NCI-H1092 (cell line): ENCODE measurements at regions not wholly inside any gene's neighbourhood (a gene's known extent, or its start where the extent isn't known, plus 50 kb on each side); places are given as distances from the start of the nearest gene placed in this dataset.

Experiments
- DNase-seq: peaks from one replicate; lab custom pipeline; 2025; lab: John Stamatoyannopoulos, UW

DNA sequence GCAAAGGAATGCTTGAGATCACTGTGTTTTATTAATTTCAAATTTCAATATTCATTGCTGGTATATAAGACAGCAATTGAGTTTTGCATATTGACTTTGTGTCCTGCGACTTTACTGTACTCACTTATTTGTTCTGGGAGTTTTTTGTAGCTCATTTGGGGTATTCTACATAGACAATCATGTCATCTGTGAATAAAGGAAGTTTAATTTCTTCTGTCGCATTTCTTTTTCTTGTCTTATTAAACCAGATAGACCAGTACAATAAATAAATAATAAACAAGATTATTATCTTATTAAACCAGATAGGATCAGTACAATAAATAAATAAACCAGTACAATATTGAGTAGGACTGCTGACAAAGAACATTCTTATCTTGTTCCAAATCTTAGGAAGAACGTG, 448.2 kb downstream of the RPS24 start:
- no peak for DNase-seq

DNA sequence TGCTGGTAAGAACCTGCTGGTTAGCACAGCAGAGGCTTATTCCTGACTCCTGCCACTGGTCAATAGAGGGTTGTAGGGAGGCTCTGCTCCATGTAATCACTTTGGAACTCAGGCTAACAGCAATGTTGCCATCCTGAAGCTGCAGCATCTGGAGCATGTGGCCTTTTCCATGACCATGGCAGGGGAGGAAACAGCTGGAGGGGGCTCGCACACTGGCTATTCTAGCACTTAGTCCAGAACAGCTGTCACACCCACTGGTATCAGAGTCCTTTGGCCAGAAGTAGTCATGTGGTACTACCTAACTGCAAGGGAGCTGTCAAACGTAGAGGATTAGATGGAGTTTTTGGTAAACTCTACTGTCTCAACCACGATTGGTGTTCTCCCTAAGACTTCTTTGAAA, 450.0 kb downstream of the RPS24 start:
- DNase-seq: no peak

DNA sequence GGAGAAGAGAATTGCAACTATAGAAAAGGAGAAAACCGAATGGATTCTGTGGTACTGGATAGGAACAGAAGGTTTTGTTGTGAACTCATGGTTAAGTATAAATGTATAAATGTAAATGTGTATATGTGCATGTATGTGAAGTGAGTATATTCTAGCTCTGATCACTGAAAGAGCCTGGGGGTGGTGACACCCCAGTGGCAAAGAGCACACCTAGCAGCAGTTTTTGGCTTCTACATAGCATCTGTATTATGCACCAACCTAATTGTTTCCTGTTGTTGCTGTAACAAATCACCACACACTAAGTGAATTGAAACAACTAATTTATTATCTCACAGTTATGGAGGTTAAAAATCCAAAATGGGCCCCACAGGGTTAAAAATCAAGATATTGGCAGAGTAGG, 455.4 kb downstream of the RPS24 start:
- DNase-seq: no peak

DNA sequence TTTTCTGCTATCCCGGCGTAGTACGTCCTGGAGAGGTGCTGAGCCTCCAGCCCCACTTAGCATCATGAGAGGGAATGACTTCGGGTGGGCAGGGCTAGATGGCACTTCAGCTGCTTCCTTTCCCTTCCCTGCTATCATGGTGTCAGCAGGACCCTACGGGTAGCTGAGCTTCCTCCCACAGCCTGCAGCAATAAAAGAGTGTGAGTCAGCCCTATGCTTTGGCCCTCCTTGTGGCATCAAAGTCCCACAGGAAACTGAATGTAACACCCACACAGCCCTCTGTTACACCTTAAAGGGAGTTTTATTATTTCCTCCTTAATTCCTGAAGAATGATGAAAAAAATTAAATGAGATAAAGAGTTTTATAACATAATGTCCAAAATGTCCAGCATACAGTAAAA, 458.1 kb downstream of the RPS24 start:
- no peak for DNase-seq

DNA sequence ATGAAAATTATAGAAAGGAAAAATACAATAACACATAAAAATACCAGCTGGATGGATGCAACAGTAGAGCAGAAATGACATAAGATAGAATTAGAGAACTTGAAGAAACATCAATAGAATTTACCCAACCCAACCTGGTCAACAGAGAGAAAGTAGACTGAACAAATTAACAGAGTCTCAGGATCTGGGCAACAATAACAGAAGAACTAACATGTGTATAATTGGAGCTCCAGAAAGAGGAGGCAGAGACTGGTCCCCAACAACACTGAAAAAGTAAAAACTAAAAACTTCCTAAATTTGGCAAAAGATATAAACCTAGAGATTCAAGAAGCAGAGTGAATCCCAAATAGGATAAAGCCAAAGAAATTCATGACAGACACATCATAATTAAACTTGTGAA, 458.8 kb downstream of the RPS24 start:
- no peak for DNase-seq

DNA sequence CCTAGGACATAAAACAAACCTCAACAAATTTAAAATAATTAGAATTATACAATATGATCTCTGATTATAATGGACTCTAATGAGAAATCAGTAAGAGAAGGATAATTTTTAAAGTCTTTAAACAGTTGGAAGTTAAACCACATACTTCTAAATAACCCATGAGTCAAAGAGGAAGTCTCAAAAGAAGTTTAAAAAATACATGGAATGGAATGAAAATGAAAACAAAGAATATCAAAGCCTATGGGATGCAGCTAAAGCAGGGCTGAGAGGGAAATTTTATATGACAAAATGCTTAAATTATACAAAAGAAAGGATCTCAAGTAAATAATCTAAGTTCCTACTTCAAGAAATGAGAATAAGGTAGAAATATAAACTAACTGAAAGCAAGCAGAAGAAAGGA, 460.5 kb downstream of the RPS24 start:
- DNase-seq: no peak

DNA sequence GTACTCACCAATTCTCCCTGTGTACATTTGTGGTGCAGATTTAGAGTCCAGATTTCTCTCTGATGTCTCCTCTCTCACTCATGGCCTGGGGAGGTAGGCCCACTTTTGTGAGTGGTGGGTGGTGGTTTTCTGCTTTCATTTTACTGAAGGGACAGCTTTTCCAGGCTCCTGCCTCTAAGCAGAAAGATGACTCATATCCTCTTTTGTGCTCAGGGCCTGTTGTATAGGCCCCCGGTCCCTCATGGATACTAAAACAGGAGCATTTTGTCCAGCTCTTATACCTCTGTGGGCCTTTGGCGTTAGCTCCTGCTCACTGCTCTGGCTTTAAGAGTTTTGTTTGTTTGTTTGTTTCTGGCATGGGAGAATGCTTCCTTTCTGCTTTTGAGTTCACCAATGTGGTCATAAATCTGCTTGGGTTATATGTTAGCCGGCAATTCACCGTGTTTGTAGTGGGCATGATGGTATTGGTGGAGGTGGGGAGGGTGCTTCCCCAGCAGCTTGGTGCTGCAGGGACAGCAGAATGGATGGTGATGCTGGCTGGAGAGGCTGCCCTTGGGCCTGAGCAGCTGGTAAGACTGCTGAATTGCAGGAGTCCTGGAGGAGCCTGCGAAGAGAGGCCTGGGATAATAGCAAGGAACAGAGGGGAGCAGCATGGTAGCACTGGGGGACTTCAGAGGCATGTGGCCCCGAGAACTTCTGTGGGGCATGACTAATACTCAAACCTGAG, 468.7 kb downstream of the RPS24 start:
- DNase-seq: no peak

DNA sequence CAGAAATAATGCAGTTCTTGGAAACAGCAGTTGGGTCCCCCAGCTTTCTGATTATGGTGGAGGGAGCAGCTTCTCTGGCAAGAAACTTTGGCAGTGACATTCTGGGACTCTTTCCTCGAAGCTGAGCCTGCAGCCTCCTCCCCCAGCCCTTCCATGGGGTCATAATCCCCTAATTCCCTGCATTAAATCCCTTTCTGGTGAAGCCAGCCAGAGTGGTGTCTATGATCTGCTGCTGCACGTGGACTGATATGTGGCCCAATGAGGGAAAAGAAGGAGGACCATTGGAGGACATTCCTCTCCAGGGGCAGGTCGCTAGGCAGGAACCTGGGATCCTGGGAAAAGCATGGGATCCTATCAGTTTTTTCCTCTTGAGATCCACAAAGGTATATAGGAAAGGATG, 470.5 kb downstream of the RPS24 start:
- no peak for DNase-seq

DNA sequence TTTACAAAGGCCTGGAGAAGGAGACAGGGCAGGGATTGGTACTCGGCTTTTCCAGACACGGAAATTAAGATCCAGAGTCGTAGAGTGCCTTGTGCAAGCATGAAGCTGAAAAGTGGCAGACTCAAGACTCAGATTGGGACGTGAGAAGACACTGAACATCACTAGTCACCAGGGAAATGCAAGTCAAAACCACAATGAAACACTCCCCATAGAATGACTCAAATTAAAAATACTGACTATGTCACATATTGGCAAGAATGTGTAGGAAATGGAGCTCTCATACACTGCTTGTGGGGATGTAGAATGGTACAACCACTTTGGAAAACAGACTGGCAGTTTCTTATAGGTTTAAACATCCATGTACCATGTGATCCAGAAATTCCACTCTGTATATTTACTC, 472.0 kb downstream of the RPS24 start:
- DNase-seq: no peak

DNA sequence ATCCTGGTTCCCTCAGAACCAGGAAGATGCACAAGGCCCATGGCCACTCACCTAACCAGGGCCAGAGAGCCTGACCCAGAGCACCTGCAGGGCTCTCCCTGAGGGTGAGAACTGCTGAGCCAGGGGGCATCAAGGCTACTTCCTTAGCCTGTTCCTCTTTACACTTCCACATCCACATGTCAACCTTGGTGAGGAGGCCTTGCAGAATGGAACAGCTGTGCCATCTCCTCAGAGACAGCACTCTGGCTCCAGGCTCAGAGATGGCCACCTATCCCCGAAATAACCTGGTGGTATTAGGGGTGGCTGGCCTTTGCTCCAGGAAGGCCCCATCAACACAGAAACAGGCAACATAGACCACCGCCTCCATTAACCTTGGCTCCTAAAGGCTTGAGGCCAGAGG, 473.0 kb downstream of the RPS24 start:
- no peak for DNase-seq

DNA sequence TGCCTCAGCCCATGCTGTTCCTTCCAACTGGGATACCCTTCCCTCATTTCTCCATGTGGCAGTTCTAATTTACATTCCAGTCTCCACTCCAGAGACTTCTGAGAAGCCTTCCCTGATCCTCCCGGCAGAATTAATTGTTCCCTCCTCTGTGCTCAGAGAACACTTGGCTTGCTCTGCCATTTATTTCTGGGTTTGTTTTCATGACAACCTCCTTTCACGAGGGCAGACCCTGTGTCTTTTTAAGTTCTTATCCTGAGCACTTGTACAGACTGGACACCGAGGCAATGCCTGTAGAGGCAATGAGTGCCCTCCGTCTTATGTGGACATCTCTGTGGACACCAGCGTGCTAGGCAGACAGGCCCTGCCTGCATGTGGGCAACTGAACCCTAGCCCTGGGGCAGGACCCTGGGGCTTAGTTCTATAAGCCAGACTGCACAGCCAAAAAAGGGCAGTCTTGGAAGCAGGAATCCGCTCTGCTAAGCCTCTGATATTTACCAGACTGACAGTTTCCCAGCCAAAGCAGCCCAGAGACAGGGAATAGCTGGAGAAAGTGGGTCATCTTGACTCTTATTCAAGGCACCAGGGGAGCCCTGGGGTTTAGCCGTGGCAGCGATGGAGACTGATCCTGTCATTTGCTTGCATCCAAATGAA, 474.0 kb downstream of the RPS24 start:
- no peak for DNase-seq

DNA sequence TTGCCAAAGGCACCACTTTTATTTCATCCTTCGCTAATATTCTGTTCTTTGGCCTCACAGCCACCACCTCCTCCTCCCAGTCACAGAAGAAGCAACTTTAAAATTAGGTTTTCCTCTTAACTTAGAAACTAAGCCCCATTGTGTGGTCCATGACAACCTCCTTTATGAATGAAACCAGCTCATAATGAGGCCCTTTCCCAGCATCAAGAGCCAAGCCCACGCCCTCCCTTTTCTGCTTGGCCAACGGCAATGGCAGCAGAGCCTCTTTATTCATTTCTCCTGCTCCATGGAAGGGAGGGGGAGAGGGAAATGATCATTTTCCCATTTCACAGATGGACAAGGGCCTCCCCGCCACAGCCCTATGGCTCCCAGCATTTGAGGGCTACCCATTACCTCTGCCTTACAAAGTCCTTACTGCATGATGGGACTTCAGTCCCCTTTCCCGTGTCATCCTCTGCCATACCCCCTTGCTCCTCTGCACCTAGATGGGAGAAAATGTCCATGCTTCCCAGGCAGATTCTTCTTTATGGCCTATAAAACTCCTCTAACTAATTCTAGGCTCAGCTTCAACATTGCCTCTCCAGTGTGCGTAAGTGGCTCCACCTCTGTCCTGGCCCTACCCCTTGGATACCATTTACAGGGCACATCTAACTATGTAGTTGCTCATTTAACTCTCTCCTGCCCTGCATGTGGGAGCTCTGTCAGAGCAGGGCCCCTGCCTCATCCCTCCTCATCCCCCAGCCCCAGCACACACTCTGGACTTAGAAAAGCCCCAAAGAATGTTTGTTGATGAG, 475.5 kb downstream of the RPS24 start:
- DNase-seq: no peak

DNA sequence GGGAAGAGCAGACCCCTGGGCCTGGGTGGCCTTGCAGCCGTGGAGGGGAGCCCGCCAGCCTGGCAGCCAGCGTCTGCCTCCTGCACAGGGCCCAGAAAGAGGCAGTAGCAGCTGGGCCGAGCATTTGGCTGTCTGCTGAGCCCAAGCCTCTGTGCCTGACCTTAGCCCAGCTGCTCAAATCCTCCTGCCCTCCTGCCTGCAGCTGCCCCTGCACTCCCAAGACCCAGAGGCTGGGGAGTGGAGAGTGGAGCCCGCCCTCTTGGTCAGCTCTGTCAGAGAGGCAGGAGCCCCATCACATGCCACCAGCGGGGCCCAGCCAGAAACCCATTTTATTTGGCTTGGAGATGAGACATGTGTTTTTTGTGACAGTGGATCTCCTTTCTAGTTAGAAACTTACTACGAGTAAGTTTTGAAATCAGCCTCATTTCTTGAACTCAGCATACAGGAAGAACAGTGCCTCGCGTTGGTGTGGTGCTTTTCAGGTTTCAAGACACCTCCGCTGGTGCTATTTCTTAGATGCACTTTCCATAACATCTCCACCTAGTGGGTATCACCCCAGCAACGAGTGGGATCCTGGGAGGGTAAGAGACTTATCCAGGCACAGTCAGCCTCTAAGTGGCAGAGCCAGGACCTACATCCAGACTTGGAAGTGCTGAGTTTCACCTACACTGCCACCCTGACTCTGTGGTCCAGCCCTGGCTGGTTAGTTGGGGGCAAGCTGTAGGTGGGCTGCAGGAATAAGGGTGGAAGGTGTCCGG, 477.1 kb downstream of the RPS24 start:
- DNase-seq: no peak

DNA sequence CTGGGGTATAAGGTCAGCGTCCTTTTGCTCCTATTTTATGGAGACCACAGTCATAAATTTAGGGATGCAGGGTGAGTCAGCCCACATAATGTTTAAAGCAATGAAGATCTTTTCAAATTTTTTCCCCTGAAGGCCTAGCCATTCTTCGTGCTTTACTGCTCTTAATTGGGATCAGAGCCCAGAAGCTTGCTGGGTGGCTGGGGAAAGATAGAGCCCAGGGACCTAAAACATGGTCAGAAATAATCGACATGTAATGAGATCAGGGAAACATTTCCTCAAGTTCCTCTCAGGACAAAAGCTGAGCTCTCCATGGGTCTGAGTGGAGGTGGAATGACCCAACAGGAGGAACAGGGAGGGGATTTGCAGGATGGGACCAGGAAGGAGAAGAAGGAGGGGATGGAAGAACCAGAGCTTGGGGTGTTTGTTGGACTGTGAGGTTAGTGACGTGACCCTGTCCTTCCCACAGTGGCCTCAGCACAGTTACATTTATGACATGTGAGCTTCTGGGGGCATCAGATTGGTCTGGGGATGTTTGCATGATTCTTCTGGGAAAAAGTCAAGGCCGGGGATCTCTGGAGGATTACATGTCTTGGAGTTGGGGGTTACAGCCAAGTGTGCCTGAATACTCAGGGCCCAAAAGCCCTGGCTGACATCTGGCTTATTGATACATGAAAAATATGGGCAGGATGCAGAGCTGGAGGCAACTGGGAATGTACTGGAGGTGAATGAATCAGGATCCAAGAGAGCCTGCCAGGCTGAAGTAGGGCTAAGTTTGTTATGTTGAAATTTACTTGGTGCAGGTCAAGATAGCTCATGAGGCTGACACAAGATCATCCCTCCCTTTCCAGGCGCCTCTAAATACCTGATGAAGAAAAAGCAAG, 477.9 kb downstream of the RPS24 start:
- no peak for DNase-seq

DNA sequence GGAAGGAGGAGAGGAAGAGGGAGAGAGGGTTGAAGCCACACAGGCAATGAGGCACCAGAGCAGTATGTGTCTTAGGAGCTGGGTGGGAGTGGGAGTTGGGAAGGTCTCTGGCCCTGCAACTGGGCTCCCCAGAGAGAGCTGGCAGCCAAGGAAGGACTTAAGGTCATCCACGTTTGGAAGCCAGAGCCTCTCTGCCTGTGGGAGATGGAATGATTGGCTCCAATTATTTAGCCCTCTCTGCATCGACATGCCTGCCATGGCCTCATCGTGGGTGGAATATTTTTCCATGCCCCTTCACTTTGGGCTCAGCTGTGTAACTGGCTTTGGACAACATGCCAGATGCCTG, 478.5 kb downstream of the RPS24 start:
- DNase-seq: no peak

DNA sequence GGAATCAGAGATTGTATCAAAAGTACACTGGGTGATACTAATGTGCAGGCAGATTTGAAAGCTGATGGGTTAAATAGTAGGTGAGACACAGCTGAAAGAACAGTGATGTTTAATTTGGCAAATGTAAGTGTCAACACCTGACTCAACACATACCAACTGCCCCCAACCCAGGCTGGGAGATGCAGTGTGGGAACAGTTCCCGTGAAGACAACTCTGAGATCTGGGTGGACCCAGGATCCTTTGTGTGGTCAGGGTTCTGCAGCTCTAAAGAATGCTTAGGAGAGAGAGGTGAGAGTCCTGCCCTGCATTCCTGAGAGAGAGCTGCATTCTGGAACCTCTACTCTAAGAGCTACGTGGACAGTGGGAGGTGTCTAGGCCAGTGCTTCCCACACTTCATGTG, 479.7 kb downstream of the RPS24 start:
- DNase-seq: no peak

DNA sequence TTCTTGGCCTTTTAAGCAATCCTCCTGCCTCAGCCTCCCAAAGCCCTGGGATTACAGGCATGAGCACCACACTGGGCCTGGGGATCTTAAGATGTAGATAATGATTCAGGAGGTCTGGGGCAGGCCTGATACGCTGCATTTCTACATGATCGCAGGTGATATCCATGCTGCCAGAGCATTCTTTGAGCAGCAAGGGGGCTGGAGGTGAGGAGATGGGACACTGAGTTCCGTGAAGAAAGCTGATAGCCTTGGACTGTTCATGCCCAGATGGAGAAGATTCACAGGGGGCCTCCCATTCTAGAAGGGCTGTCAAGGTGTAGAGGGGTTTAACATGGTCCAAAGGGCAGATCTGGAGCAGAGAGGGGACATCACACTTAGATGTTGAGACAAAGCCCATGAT, 480.3 kb downstream of the RPS24 start:
- DNase-seq: no peak

DNA sequence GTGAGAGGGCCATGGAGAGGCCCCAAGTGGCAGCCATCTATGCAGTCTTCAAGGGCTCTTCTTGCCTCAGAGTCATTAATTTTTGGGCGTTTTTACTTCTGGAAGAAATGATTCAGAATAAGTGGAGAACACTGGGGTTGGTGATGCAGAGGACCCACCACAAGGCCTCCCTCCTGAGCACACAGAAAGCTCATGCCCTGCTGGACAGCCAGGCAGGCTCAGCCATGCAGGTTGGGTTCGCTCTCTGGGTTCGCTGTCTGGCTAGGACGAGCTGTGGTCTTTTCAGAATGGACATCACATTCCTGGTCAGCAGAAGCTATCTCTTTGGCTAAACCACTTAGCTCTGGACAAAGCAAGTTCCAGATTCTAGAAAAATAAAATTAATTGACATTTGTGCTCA, 480.8 kb downstream of the RPS24 start:
- DNase-seq: no peak

DNA sequence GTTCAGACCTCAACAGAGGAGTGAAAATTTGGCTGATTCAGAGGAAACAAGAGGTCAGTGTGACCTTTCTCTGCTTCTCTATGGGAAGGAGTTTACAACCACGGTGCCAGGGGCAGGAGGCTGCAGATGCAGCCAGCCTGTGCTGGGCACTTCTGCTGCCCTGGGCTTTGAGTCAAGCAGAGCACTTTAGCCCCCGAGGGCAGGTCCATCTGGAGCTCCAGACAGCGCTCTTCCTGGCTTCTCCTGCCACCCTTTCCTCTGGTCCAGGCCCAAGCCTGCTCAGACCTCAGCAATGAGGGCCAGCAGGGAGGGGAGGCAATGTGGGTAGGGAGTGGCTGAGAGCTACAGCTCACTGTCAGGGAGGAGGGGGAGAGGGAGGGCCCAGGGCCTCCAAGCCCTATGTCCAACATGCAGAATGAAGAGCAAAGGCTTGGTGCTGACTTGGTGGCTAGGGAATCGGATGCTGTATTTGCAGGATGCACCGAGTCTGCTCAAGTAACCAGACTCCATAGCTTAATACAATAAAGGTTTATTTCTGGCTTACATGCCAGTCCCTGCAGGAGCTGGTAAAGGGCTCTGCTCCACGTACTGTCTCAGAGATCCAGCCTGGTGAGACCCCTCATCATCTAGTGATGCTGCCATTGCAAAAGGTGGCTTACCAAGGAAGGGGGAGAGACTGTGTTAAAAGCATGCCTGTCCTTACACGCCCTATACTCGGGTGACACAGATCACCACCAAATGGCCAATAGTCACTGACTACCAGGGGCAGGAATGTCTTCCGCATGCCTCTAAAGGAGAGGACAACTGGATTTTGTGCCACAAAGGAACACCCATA, 481.6 kb downstream of the RPS24 start:
- no peak for DNase-seq

DNA sequence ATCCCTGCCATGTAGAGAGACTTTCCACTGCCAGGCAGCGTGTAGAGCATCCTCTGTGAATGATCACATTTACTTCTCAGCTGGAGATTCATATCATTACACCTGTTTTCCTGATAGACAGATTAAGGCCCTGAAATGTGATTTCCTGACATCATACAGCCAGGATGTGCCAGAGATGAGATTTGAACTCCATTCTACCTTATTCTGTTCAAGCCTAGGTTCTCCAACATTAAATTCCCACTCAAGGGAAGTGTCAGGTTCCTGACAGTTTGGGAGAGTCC, 482.1 kb downstream of the RPS24 start:
- DNase-seq: no peak

DNA sequence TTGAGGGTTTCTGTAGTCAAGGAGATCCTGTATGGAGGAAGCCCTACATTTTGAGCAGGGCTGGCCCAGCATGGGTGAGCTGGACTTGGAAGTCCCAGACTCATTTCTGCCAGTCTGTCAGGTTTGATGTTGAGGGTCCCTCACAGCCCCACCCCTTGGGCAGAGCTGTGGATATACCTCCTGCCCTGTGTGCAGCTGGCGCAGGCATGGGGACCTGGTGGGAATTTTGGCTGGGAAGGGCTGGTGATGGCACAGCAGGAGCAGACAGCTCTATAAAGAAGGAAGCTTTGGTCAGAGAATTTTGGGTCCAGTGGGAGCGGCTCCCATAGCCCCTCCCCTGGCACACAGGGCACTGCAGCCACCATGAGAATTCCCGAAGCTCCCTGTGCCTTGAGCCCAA, 482.6 kb downstream of the RPS24 start:
- DNase-seq: no peak
